ENCODE measurements at regions not wholly inside any gene's neighbourhood (a gene's known extent, or its start where the extent isn't known, plus 50 kb on each side); places are given as distances from the start of the nearest gene placed in this dataset.
"Not testable (repeated sequence)": the region's sequence is repeated elsewhere in the genome, so short reads cannot be mapped to it uniquely, and the experiment has no call there.

- TF ChIP-seq HES2 (IDR thresholded peaks at IDR 0.05); POLR2A (IDR thresholded peaks at IDR 0.05; ENCODE audit: low read length); REST (IDR thresholded peaks at IDR 0.05); CTCF (IDR thresholded peaks at IDR 0.05); EP300 (IDR thresholded peaks at IDR 0.05); USF2 (IDR thresholded peaks at IDR 0.05); MAX (IDR thresholded peaks at IDR 0.05); CEBPB (IDR thresholded peaks at IDR 0.05); RCOR1 (IDR thresholded peaks at IDR 0.05; ENCODE audit: low read depth, low read length); CHD2 (IDR thresholded peaks at IDR 0.05; ENCODE audit: low read length, partially characterized antibody): not testable (repeated sequence)
Measured at GRCh38 chr7:35910621-35911020, 109.8 kb downstream of the SEPTIN7 start.
